ENCODE measurements at regions not wholly inside any gene's neighbourhood (a gene's known extent, or its start where the extent isn't known, plus 50 kb on each side); places are given as distances from the start of the nearest gene placed in this dataset.
A peak's percentile ranks its signal among the peaks of the same experiment; 100 is the strongest.

- no peaks in the 10 kb centered on the region for H3K27me3 ChIP-seq (ENCODE audit: control insufficient read depth in 2 of 2, insufficient read depth in 2 of 2, low read length in 2 of 2)
- H3K27ac ChIP-seq (ENCODE audit: insufficient read depth, low read depth, low read length), result peak overlapping the region; percentile 94
- no peak for FAIRE-seq
- CTCF ChIA-PET, result interaction anchor here (0.7 to 3.0 kb wide), 6 partner anchors 11 to 131 kb away, joined by 3 to 16 read pairs (median 6); no protein-coding TSS in a partner anchor
- H3K4me2 ChIP-seq (ENCODE audit: insufficient read depth, low read length), result no peak overlapping the region
- H3K9ac ChIP-seq (replicated peaks; ENCODE audit: extremely low read depth, insufficient read depth, low read length), result no peak overlapping the region
- TF ChIP-seq, protein P1, sequence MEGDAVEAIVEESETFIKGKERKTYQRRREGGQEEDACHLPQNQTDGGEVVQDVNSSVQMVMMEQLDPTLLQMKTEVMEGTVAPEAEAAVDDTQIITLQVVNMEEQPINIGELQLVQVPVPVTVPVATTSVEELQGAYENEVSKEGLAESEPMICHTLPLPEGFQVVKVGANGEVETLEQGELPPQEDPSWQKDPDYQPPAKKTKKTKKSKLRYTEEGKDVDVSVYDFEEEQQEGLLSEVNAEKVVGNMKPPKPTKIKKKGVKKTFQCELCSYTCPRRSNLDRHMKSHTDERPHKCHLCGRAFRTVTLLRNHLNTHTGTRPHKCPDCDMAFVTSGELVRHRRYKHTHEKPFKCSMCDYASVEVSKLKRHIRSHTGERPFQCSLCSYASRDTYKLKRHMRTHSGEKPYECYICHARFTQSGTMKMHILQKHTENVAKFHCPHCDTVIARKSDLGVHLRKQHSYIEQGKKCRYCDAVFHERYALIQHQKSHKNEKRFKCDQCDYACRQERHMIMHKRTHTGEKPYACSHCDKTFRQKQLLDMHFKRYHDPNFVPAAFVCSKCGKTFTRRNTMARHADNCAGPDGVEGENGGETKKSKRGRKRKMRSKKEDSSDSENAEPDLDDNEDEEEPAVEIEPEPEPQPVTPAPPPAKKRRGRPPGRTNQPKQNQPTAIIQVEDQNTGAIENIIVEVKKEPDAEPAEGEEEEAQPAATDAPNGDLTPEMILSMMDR (IDR thresholded peaks at IDR 0.05; ENCODE audit: extremely low read depth in 1 of 2, insufficient read depth in 1 of 2, low read depth in 1 of 2, low read length in 2 of 2), result no peak
- TF ChIP-seq POLR2AphosphoS5 (IDR thresholded peaks at IDR 0.05; ENCODE audit: insufficient read depth, low read depth, low read length), result no peak
- TF ChIP-seq, protein P2, sequence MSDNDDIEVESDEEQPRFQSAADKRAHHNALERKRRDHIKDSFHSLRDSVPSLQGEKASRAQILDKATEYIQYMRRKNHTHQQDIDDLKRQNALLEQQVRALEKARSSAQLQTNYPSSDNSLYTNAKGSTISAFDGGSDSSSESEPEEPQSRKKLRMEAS (IDR thresholded peaks at IDR 0.05; ENCODE audit: insufficient read depth, insufficient read length), result no peak
- no peak for TF ChIP-seq GATA2 (IDR thresholded peaks at IDR 0.05; ENCODE audit: insufficient read depth, insufficient read length, low read depth, low read length)
- no peak for TF ChIP-seq POLR2A (IDR thresholded peaks at IDR 0.05; ENCODE audit: low read depth, low read length)
- H3K9me3 ChIP-seq (replicated peaks; ENCODE audit: control insufficient read depth, insufficient read depth, low read length), result no peaks in the 10 kb centered on the region
- intact Hi-C loops (cut with micrococcal nuclease) (loop anchor here (1.0 kb wide), 2 partner anchors 23 to 82 kb away; partner anchors contain the start of gene PICALM), dilution Hi-C loops (cut with MboI; ENCODE audit: extremely low pct_ligation_motif_present, low sequenced_read_pairs) (no loop called here)
- no peak for DNase-seq (ENCODE audit: low read depth, low spot score)
- BruUV-seq (replicated peaks), result no TSS peak
- H2AFZ ChIP-seq (ENCODE audit: low read depth, low read length), result peak overlapping the region; percentile 63
- no peaks in the 10 kb centered on the region for H4K20me1 ChIP-seq (replicated peaks; ENCODE audit: control insufficient read depth, extremely low read depth, insufficient read depth, low read length)
- H3K79me2 ChIP-seq (ENCODE audit: control insufficient read depth, insufficient read depth, low read length), result no peaks in the 10 kb centered on the region
- POLR2A ChIA-PET, result no interaction called here
- H3K4me3 ChIP-seq (replicated peaks in 1 of 3; ENCODE audit: insufficient read depth in 1 of 3, low read depth in 1 of 3, low read length in 3 of 3), result no peak overlapping the region
- H3K9me1 ChIP-seq (replicated peaks; ENCODE audit: control insufficient read depth, extremely low read depth, insufficient read depth, low read length), result no peaks in the 10 kb centered on the region
- no peaks in the 10 kb centered on the region for H3K36me3 ChIP-seq (ENCODE audit: control insufficient read depth in 2 of 2, extremely low read depth in 1 of 2, insufficient read depth in 2 of 2, low read length in 2 of 2)
- peaks cover 24% of the 10 kb centered on the region for H3K4me1 ChIP-seq (ENCODE audit: control insufficient read depth, extremely low read depth, insufficient read depth, low read length)
Observed at GRCh38 chr11:86150847-86151173, 81.9 kb upstream of the PICALM start.

- H3K4me3 ChIP-seq (replicated peaks in 1 of 3; ENCODE audit: insufficient read depth in 1 of 3, low read depth in 1 of 3, low read length in 3 of 3), result no peak overlapping the region
- BruUV-seq (replicated peaks), result no TSS peak
- H3K4me2 ChIP-seq (ENCODE audit: insufficient read depth, low read length), result no peak overlapping the region
- no peaks in the 10 kb centered on the region for H3K9me3 ChIP-seq (replicated peaks; ENCODE audit: control insufficient read depth, insufficient read depth, low read length)
- FAIRE-seq, result no peak
- intact Hi-C loops (cut with micrococcal nuclease), result no loop called here
- POLR2A ChIA-PET, result no interaction called here
- H3K27ac ChIP-seq (ENCODE audit: insufficient read depth, low read depth, low read length), result no peak overlapping the region
- no peaks in the 10 kb centered on the region for H4K20me1 ChIP-seq (replicated peaks; ENCODE audit: control insufficient read depth, extremely low read depth, insufficient read depth, low read length)
- no peaks in the 10 kb centered on the region for H3K27me3 ChIP-seq (ENCODE audit: control insufficient read depth in 2 of 2, insufficient read depth in 2 of 2, low read length in 2 of 2)
- TF ChIP-seq, protein P1 (IDR thresholded peaks at IDR 0.05; ENCODE audit: extremely low read depth in 1 of 2, insufficient read depth in 1 of 2, low read depth in 1 of 2, low read length in 2 of 2), result no peak
- TF ChIP-seq JUN (IDR thresholded peaks at IDR 0.05; ENCODE audit: borderline replicate concordance, insufficient read depth, insufficient read length, low read depth), result no peak
- TF ChIP-seq EZH2 (IDR thresholded peaks at IDR 0.05; ENCODE audit: borderline replicate concordance, low read depth, low read length, severe bottlenecking), result no peak
- TF ChIP-seq POLR2A (IDR thresholded peaks at IDR 0.05; ENCODE audit: low read depth, low read length), result no peak
- TF ChIP-seq FOS (IDR thresholded peaks at IDR 0.05; ENCODE audit: borderline replicate concordance, insufficient read depth, low read length), result no peak
- TF ChIP-seq, protein P2 (IDR thresholded peaks at IDR 0.05; ENCODE audit: insufficient read depth, insufficient read length), result no peak
- TF ChIP-seq POLR2AphosphoS5 (IDR thresholded peaks at IDR 0.05; ENCODE audit: insufficient read depth, low read depth, low read length), result no peak
- no peak for TF ChIP-seq MYC (IDR thresholded peaks at IDR 0.05; ENCODE audit: low read depth, low read length)
- TF ChIP-seq GATA2 (IDR thresholded peaks at IDR 0.05; ENCODE audit: insufficient read depth, insufficient read length, low read depth, low read length), result no peak
- H3K4me1 ChIP-seq (ENCODE audit: control insufficient read depth, extremely low read depth, insufficient read depth, low read length), result peaks cover 24% of the 10 kb centered on the region
- H3K9me1 ChIP-seq (replicated peaks; ENCODE audit: control insufficient read depth, extremely low read depth, insufficient read depth, low read length), result no peaks in the 10 kb centered on the region
- CTCF ChIA-PET, result interaction anchor here (3.0 kb wide), 1 partner anchor 44 kb away, joined by 16 read pairs; no protein-coding TSS in a partner anchor
- dilution Hi-C loops (cut with MboI; ENCODE audit: extremely low pct_ligation_motif_present, low sequenced_read_pairs), result no loop called here
- no peak overlapping the region for H3K9ac ChIP-seq (replicated peaks; ENCODE audit: extremely low read depth, insufficient read depth, low read length)
- no peak for DNase-seq (ENCODE audit: low read depth, low spot score)
- H3K79me2 ChIP-seq (ENCODE audit: control insufficient read depth, insufficient read depth, low read length), result no peaks in the 10 kb centered on the region
- H2AFZ ChIP-seq (ENCODE audit: low read depth, low read length), result no peak overlapping the region
- H3K36me3 ChIP-seq (ENCODE audit: control insufficient read depth in 2 of 2, extremely low read depth in 1 of 2, insufficient read depth in 2 of 2, low read length in 2 of 2), result no peaks in the 10 kb centered on the region
Observed at GRCh38 chr11:86149792-86150191, 80.9 kb upstream of the PICALM start.

Measured in endothelial cell of umbilical vein (primary cell).